22Rv1 (cell line): ENCODE measurements at regions not wholly inside any gene's neighbourhood (a gene's known extent, or its start where the extent isn't known, plus 50 kb on each side); places are given as distances from the start of the nearest gene placed in this dataset.
"Not testable (repeated sequence)": the region's sequence is repeated elsewhere in the genome, so short reads cannot be mapped to it uniquely, and the experiment has no call there.

ENCODE experiments used
- ZFX ChIP-seq: fragments of 450-650 bp; IDR thresholded peaks from 2 replicates; pipeline ENCODE4 v1.6.1; 2017; ENCODE audit warnings: antibody characterized with exemption, borderline replicate concordance
- TF ChIP-seq, protein P1 (sequence below): fragments of 450-650 bp; IDR thresholded peaks from 2 replicates; pipeline ENCODE4 v1.5.1; 2017; ENCODE audit warnings: mild to moderate bottlenecking

- TF ChIP-seq ZFX, result not testable (repeated sequence)
- TF ChIP-seq, protein P1, sequence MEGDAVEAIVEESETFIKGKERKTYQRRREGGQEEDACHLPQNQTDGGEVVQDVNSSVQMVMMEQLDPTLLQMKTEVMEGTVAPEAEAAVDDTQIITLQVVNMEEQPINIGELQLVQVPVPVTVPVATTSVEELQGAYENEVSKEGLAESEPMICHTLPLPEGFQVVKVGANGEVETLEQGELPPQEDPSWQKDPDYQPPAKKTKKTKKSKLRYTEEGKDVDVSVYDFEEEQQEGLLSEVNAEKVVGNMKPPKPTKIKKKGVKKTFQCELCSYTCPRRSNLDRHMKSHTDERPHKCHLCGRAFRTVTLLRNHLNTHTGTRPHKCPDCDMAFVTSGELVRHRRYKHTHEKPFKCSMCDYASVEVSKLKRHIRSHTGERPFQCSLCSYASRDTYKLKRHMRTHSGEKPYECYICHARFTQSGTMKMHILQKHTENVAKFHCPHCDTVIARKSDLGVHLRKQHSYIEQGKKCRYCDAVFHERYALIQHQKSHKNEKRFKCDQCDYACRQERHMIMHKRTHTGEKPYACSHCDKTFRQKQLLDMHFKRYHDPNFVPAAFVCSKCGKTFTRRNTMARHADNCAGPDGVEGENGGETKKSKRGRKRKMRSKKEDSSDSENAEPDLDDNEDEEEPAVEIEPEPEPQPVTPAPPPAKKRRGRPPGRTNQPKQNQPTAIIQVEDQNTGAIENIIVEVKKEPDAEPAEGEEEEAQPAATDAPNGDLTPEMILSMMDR, result not testable (repeated sequence)
Measured at GRCh38 chr3:61494309-61494708, 67.1 kb upstream of the PTPRG start.
